ENCODE measurements at regions not wholly inside any gene's neighbourhood (a gene's known extent, or its start where the extent isn't known, plus 50 kb on each side); places are given as distances from the start of the nearest gene placed in this dataset.
A peak's percentile ranks its signal among the peaks of the same experiment; 100 is the strongest.

- peak; percentile 42 to 51 for DNase-seq
These were observed 111.0 kb upstream of the RALGAPA2 start for GRCh38 chr20:20823476-20823881.

- DNase-seq: no peak
These were observed 109.2 kb upstream of the RALGAPA2 start for GRCh38 chr20:20821484-20822260.

GRCh38 chr20:20820785-20821483 lies 108.5 kb upstream of the RALGAPA2 start:
- no peak for DNase-seq

- peak; percentile 5 to 33 for DNase-seq
These were observed 107.7 kb upstream of the RALGAPA2 start for GRCh38 chr20:20820104-20820503.

- DNase-seq: no peak
These were observed 104.7 kb upstream of the RALGAPA2 start for GRCh38 chr20:20816969-20817755.

- no peak for DNase-seq
These were observed 103.4 kb upstream of the RALGAPA2 start for GRCh38 chr20:20815711-20816455.

GRCh38 chr20:20814685-20815084 lies 102.2 kb upstream of the RALGAPA2 start:
- no peak for DNase-seq

GRCh38 chr20:20812136-20812535 lies 99.7 kb upstream of the RALGAPA2 start:
- DNase-seq: no peak

GRCh38 chr20:20808016-20808415 lies 95.6 kb upstream of the RALGAPA2 start:
- no peak for DNase-seq

- DNase-seq: no peak
These were observed 94.0 kb upstream of the RALGAPA2 start for GRCh38 chr20:20806121-20807095.

- DNase-seq: no peak
These were observed 90.6 kb upstream of the RALGAPA2 start for GRCh38 chr20:20803011-20803410.

- DNase-seq: no peak
These were observed 89.9 kb upstream of the RALGAPA2 start for GRCh38 chr20:20802328-20802727.

- DNase-seq: no peak
These were observed 87.4 kb upstream of the RALGAPA2 start for GRCh38 chr20:20799716-20800312.

- no peak for DNase-seq
These were observed 85.3 kb upstream of the RALGAPA2 start for GRCh38 chr20:20797521-20798310.

GRCh38 chr20:20796766-20797440 lies 84.5 kb upstream of the RALGAPA2 start:
- DNase-seq: no peak

- no peak for DNase-seq
These were observed 83.3 kb upstream of the RALGAPA2 start for GRCh38 chr20:20795721-20796120.

GRCh38 chr20:20795119-20795518 lies 82.7 kb upstream of the RALGAPA2 start:
- no peak for DNase-seq

- peak; percentile 41 to 84 for DNase-seq
These were observed 81.1 kb upstream of the RALGAPA2 start for GRCh38 chr20:20793591-20793990.

All from inflammatory macrophage treated with lipopolysaccharide for 1 hour (primary cell).